Effector memory CD8-positive, alpha-beta T cell (primary cell): ENCODE measurements at regions not wholly inside any gene's neighbourhood (a gene's known extent, or its start where the extent isn't known, plus 50 kb on each side); places are given as distances from the start of the nearest gene placed in this dataset.

Experiments used
- ATAC-seq: fragments of 150-1000 bp; cut with Tn5 transposase; replicated peaks from 2 replicates; pipeline ENCODE4 v1.10.0; 2021; ENCODE audit warnings: mild to moderate bottlenecking, moderate library complexity
- DNase-seq, 3 experiments: peaks; one replicate each; pipeline ENCODE4 v3.0.0; 2021
- H3K27ac Mint-ChIP-seq, 2 donors: one replicate each; pipeline ENCODE4 v1.8.0; 2022; ENCODE audit warnings: mild to moderate bottlenecking in 2 of 2, mixed read lengths in 2 of 2, moderate library complexity in 2 of 2
- H3K27me3 Mint-ChIP-seq, 2 donors: one replicate each; pipeline ENCODE4 v1.8.0; 2022; ENCODE audit warnings: mixed read lengths in 2 of 2
- H3K36me3 Mint-ChIP-seq: one replicate; pipeline ENCODE4 v1.8.0; 2022; ENCODE audit warnings: mild to moderate bottlenecking, moderate library complexity, mixed read lengths; ENCODE audit not compliant: insufficient read depth
- H3K4me1 Mint-ChIP-seq, 2 donors: one replicate each; pipeline ENCODE4 v1.8.0; 2022; ENCODE audit warnings: low read depth in 2 of 2, mixed read lengths in 2 of 2
- H3K4me3 Mint-ChIP-seq, 2 donors: one replicate each; pipeline ENCODE4 v1.8.0; 2022; ENCODE audit warnings: mild to moderate bottlenecking in 2 of 2, mixed read lengths in 2 of 2, moderate library complexity in 2 of 2
- H3K9me3 Mint-ChIP-seq, 2 donors: one replicate each; pipeline ENCODE4 v1.8.0; 2022; ENCODE audit warnings: mixed read lengths in 2 of 2

DNA sequence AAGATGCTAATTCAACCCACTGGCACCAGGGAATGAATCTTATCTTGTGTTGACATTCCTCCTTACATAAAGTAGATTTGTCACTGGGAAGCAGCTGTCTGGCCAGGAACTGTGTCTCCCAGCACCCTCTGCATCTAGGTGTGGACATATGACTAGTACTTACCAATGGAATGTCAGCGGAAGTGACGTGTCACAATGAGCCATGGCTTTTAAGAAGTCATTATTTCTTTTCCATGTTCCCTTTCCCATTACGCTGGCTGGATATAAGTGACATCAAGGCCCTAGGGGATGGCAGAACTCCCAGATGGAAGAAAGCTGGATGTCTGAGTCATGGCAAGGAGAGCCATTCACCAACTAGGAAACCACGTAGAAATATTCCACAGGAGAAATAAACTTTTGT is 84.7 kb upstream of the MAST4 start:
- ATAC-seq (no peak), DNase-seq (no peak)
- H3K4me1 Mint-ChIP-seq: no peaks in the 10 kb centered on the region
- H3K27me3 Mint-ChIP-seq: peaks cover 18 to 25% of the 10 kb centered on the region in 2 donors
- no peak overlapping the region for H3K27ac Mint-ChIP-seq
- no peaks in the 10 kb centered on the region for H3K36me3 Mint-ChIP-seq
- no peak overlapping the region for H3K4me3 Mint-ChIP-seq
- no peaks in the 10 kb centered on the region for H3K9me3 Mint-ChIP-seq

DNA sequence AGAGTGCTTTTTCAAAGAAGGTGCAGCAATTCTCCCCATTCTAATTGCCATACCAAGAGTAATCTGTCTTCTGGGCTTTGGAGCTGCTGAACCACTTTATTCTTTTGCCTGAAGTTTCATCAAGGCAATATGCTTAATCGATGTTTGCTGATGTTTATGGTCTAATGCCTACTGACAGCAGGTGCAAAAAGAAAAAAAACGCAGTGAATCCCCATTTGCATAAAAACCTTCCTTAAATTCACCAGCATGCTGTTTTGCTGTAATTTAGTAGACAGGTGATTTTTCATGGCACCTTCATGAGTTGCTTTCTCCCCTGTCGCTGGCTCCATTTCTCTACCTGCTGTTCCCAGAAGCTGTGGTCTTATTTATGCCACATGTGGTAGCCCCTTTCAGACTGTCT is 83.1 kb upstream of the MAST4 start:
- DNase-seq (no peak), ATAC-seq (no peak)
- Mint-ChIP-seq H3K27me3 (peaks cover 18 to 25% of the 10 kb centered on the region in 2 donors), H3K4me3 (no peak overlapping the region), H3K27ac (no peak overlapping the region), H3K4me1 (no peaks in the 10 kb centered on the region), H3K9me3 (no peaks in the 10 kb centered on the region), H3K36me3 (no peaks in the 10 kb centered on the region)

DNA sequence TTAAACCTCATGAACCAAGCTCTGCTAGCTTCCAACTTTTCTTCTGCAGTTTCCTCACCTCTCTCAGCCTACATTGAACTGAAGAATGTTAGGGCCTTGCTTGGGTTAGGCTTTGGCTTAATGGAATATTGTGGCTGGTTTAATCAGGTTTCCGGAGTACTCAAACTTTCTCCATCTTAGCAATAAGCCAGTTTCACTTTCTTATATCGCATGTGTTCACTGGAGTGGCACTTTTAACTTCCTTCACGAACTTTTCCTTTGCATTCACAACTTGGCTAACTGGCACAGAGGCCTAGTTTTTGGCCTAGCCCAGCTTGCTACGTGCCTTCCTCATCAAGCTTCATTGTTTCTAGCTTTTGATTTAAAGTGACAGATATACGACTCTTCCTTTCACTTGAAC is 81.0 kb upstream of the MAST4 start:
- ATAC-seq: no peak

DNA sequence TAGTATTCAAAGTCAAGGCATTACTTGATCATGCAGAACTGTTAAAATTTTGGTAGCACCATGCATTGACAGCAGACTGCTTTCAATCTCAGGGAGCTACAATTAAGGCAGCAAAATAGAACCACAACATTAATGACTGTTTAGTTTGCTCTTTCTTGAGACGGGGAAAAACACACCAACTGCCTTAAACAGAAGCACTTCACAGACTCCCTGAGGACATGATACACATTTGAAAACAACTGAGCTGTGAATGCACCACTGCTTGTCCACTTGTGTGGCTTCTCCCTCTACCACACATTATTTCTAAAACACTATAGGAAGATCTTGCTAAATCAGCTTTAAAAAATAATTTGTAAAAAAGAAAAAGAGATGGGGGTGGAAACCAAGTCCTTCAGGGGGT is 79.6 kb upstream of the MAST4 start:
- no peaks in the 10 kb centered on the region for H3K4me1 Mint-ChIP-seq
- H3K36me3 Mint-ChIP-seq: no peaks in the 10 kb centered on the region
- no peak overlapping the region for H3K27ac Mint-ChIP-seq
- ATAC-seq (no peak), DNase-seq (no peak)
- peaks cover 0 to 5% of the 10 kb centered on the region in 2 donors for H3K27me3 Mint-ChIP-seq
- H3K9me3 Mint-ChIP-seq: no peaks in the 10 kb centered on the region
- no peak overlapping the region for H3K4me3 Mint-ChIP-seq

More for the DNA sequence above, 81.0 kb upstream of the MAST4 start:
- no peak overlapping the region for H3K4me3 Mint-ChIP-seq
- peaks cover 5 to 6% of the 10 kb centered on the region in 2 donors for H3K27me3 Mint-ChIP-seq
- H3K36me3 Mint-ChIP-seq: no peaks in the 10 kb centered on the region
- no peak for DNase-seq
- no peak overlapping the region for H3K27ac Mint-ChIP-seq
- no peaks in the 10 kb centered on the region for H3K9me3 Mint-ChIP-seq
- H3K4me1 Mint-ChIP-seq: no peaks in the 10 kb centered on the region

DNA sequence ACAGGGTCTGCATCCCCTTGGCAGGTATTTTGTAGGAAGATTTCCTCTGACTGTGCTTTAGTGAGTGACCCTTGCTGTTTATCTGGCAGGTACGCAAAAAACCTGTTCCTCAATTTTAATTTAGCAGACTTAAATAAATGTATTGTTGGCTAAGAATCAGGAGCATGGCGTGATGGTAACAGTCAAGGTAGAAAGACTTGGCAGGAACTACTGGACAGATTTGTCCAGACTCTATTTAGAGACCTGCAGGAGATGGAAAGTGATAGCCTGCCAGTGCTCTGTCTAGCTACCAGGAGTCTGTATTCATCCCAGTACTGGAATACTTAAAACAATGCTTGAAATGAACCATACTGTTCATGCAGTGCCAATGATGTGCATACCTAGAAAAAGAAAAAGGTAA is 78.8 kb upstream of the MAST4 start:
- Mint-ChIP-seq H3K27ac (no peak overlapping the region), H3K9me3 (no peaks in the 10 kb centered on the region), H3K36me3 (no peaks in the 10 kb centered on the region), H3K4me1 (no peaks in the 10 kb centered on the region), H3K4me3 (no peak overlapping the region), H3K27me3 (peaks cover 0 to 3% of the 10 kb centered on the region in 2 donors)
- DNase-seq (no peak), ATAC-seq (no peak)

DNA sequence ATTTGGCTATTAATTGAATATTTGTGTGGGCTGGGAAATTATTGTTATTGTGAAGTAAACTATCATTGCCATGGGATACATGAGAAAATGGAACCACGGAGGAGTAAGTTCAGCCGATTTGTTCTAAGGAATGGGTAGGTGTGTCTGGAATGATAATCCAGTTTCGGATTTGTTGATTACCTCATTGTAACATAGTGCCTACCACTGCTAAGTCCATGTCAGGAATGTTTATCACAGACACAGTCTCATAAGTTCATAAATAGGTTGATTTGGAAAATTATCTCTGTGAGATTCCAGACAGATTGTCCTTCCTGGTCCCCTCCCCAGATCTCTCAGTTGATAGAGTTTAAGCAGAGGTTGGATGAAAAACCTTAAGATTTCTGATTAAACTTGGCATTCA is 78.1 kb upstream of the MAST4 start:
- DNase-seq (no peak), ATAC-seq (no peak)
- Mint-ChIP-seq H3K4me3 (no peak overlapping the region), H3K27ac (no peak overlapping the region), H3K4me1 (no peaks in the 10 kb centered on the region), H3K9me3 (no peaks in the 10 kb centered on the region), H3K36me3 (no peaks in the 10 kb centered on the region), H3K27me3 (no peaks in the 10 kb centered on the region)

DNA sequence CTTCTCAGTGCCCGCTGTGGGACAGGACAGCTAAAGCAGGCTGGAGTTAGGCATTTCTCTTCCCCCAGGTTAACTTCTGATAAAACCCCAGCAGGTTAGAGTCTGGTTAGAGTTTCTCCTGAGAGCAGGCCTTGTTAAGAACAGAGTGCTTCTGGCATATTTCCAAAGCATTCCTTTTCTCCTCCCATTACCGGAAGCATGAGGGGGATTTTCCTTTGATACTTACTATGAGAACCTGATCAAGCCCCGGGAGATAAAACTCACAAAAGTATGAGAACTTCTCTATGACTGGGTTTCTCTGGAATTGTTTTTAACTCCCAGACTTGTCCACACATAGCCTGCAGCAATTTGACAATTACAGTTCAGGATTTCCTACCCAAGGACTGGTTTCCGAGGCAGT is 77.4 kb upstream of the MAST4 start:
- no peaks in the 10 kb centered on the region for H3K36me3 Mint-ChIP-seq
- H3K27ac Mint-ChIP-seq: no peak overlapping the region
- no peaks in the 10 kb centered on the region for H3K27me3 Mint-ChIP-seq
- no peaks in the 10 kb centered on the region for H3K9me3 Mint-ChIP-seq
- no peaks in the 10 kb centered on the region for H3K4me1 Mint-ChIP-seq
- ATAC-seq: no peak
- no peak overlapping the region for H3K4me3 Mint-ChIP-seq
- DNase-seq: no peak

DNA sequence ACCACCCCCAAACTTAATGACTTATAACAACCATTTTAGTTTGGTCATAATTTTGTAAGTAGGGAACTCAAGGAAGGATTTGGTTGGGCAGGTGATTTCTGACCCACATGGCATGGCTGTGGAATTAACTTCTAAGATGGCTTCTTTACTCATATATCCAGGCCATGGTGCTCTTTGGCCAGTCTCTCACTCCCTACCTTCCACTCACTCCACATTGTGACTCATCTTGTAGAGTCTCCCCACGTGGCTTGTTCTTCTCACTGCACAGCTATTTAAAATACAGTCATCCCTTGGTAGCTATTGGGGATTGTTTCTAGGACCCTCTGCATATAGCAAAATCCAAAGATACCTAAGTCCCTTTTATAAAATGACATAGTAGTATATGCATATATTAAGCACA is 76.6 kb upstream of the MAST4 start:
- Mint-ChIP-seq H3K27me3 (no peaks in the 10 kb centered on the region), H3K4me1 (no peaks in the 10 kb centered on the region), H3K9me3 (no peaks in the 10 kb centered on the region), H3K36me3 (no peaks in the 10 kb centered on the region), H3K27ac (no peak overlapping the region), H3K4me3 (no peak overlapping the region)
- DNase-seq (no peak), ATAC-seq (no peak)

DNA sequence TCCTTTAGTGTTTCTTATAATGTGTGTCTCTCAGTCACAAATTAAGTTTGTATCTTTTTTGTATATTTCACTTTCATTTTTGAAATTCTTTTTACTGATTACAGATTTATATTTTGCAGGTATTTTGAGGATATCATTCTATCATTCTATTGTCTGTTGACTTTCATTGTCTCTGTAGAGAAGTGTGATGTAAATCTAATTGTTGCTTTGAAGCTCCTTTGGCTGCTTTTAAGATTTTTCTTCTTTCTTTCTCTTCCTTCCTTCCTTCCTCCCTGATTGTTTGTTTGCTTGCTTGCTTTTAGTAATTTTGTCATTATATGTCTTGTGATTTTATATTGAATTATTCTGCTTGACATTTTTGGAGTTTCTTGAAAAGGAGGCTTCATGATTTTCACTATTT is 75.3 kb upstream of the MAST4 start:
- H3K36me3 Mint-ChIP-seq: no peaks in the 10 kb centered on the region
- no peak for DNase-seq
- no peaks in the 10 kb centered on the region for H3K9me3 Mint-ChIP-seq
- no peak overlapping the region for H3K4me3 Mint-ChIP-seq
- H3K27me3 Mint-ChIP-seq: no peaks in the 10 kb centered on the region
- no peaks in the 10 kb centered on the region for H3K4me1 Mint-ChIP-seq
- ATAC-seq: no peak
- no peak overlapping the region for H3K27ac Mint-ChIP-seq

DNA sequence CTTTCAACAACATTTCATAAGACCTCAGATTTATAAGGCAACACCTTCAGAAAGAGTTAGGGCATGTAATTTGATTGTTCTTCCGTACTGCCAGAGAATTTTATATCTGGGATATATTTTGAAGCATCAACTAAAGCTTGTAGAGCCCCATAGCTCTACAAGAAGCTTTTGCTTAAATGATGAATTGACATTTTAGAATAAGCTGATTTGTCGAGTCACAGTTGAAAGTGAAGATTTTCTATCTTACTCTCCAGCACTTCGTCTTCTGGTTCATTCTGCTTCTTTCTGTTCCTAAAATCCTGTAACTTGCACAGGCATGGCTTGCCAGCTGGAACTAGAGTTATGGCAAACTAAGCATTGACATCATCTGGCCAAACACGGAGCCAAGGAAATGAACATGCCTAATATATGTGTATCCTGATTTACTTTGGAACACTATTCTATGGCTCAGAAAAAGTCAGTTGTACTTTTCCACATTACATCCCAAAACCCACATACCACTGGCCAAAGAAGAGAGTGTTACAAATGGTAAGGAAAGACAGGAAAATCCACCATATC is 68.6 kb upstream of the MAST4 start:
- no peaks in the 10 kb centered on the region for H3K9me3 Mint-ChIP-seq
- H3K27ac Mint-ChIP-seq: no peak overlapping the region
- no peak for DNase-seq

DNA sequence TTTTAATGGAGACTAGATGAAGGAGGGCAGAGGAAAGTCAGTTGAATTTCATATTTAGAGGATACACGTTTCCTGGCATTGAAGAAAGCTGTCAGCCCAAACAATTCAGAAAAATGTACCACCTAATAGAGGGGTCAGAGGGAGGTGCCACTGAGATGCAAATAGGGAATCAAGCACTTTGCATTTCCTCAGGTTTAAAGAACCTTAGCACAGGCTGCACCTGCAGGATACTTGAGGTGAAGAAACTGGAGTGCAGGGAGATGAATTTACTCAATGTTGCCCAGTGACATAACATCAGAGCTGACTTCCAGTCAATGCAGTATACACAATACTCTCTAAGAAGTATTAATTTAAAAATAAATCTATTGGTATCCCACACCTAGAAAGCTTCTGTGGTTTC is 67.0 kb upstream of the MAST4 start:
- Mint-ChIP-seq H3K36me3 (no peaks in the 10 kb centered on the region), H3K27ac (no peak overlapping the region), H3K4me3 (no peak overlapping the region), H3K4me1 (no peaks in the 10 kb centered on the region), H3K27me3 (peaks cover 18 to 19% of the 10 kb centered on the region in 2 donors), H3K9me3 (no peaks in the 10 kb centered on the region)
- ATAC-seq (no peak), DNase-seq (no peak)

More for the DNA sequence above, 68.6 kb upstream of the MAST4 start:
- Mint-ChIP-seq H3K27me3 (peaks cover 18 to 19% of the 10 kb centered on the region in 2 donors), H3K36me3 (no peaks in the 10 kb centered on the region), H3K4me1 (no peaks in the 10 kb centered on the region), H3K4me3 (no peak overlapping the region)
- ATAC-seq: no peak

DNA sequence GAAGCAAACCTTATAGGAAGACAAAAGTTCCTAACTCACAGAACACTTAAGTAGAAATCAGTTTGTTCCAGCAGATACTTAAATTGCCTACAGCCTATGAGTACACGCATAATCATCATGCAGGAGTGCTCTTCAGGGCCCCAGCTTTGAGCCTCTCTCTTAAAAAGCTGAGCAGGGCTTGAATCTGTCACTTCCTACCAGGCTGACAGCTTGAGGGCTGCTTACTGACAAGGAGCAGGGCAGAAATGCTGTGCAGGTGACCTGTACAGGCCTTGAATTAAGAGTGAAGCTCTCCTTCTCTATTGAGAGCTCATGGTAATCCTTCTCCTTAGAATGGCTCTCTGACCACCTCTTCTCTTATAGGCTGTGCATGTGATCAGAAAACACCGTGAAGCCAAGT is 66.5 kb upstream of the MAST4 start:
- no peak overlapping the region for H3K27ac Mint-ChIP-seq
- no peaks in the 10 kb centered on the region for H3K4me1 Mint-ChIP-seq
- DNase-seq (no peak), ATAC-seq (no peak)
- H3K27me3 Mint-ChIP-seq: peaks cover 18 to 19% of the 10 kb centered on the region in 2 donors
- H3K9me3 Mint-ChIP-seq: no peaks in the 10 kb centered on the region
- H3K36me3 Mint-ChIP-seq: no peaks in the 10 kb centered on the region
- no peak overlapping the region for H3K4me3 Mint-ChIP-seq

DNA sequence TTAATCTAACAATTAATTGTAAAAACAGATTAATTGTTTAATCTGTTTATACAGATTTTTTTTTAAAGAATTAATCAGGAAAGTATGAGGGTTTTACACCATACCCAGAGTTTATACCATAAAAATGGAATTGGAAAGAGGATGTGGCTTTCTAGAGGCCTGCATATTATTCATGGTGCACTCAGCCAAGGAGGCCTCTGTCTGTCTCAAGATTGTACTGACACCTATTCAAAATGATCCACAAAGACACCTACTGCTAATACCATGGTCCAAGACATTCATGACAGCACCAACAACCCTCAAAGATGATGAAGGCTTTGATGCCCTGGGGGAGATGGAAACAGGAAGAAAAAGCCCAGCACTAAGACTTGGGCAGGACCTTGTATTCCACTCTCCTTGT is 58.1 kb upstream of the MAST4 start:
- Mint-ChIP-seq H3K4me1 (no peaks in the 10 kb centered on the region), H3K27ac (no peak overlapping the region), H3K36me3 (no peaks in the 10 kb centered on the region), H3K27me3 (peaks cover 6 to 9% of the 10 kb centered on the region in 2 donors), H3K4me3 (no peak overlapping the region), H3K9me3 (no peaks in the 10 kb centered on the region)
- ATAC-seq (no peak), DNase-seq (no peak)

DNA sequence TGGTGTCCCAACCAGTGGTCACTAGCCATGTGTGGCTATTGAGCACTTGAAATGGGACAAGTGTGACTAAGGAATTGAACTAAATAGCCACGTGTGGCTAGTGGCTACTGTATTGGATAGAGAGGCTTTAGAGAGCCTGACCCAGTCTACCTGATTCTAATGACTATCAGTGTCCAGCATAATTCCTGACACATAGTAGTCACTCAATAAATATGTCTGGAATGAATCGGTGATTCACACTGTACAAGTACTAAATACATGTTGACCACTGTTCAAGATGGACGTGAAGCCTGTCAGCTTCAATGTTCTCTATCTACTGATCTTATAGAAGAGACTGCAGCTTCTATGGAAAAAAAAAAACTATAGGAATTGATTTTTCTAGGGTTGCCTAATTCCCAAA is 57.7 kb upstream of the MAST4 start:
- Mint-ChIP-seq H3K27ac (no peak overlapping the region), H3K4me1 (no peaks in the 10 kb centered on the region), H3K4me3 (no peak overlapping the region), H3K9me3 (no peaks in the 10 kb centered on the region), H3K36me3 (no peaks in the 10 kb centered on the region), H3K27me3 (peaks cover 6 to 9% of the 10 kb centered on the region in 2 donors)
- ATAC-seq (no peak), DNase-seq (no peak)

DNA sequence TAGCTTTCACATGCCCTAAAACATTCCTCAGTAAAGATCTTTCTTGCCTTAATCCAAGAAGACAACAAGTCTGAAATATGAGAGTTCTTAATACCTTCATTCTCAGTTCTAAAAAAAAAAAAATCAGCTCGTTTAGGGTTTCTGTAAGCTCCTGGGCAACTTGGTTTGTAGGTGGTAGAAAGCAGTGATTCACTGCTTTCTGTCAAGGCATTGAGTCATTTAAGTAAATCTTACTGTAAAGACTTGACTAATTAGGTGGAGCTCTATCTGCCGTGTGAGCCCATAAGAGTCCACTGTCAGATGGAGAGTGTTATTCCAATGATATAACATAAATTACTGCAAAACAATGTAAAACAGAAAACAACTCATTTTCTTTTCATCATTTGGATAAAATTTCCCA is 56.1 kb upstream of the MAST4 start:
- Mint-ChIP-seq H3K4me3 (no peak overlapping the region), H3K27ac (no peak overlapping the region), H3K9me3 (no peaks in the 10 kb centered on the region), H3K27me3 (peaks cover 6 to 9% of the 10 kb centered on the region in 2 donors), H3K36me3 (no peaks in the 10 kb centered on the region), H3K4me1 (no peaks in the 10 kb centered on the region)
- no peak for DNase-seq
- ATAC-seq: no peak
